BLaER1 treated with 17β-estradiol and CSF1 and Interleukin-3, amounts not matched to agents 10 nM and 100 nM (cell line): ENCODE measurements at regions not wholly inside any gene's neighbourhood (a gene's known extent, or its start where the extent isn't known, plus 50 kb on each side); places are given as distances from the start of the nearest gene placed in this dataset.

Source experiments
- H3K27ac ChIP-seq, 11 experiments: shearing (Covaris generic); formaldehyde crosslinking; 2 replicates each; pipeline ENCODE4 v1.8.1; 2022
- H3K27me3 ChIP-seq, 11 experiments: shearing (Covaris generic); formaldehyde crosslinking; 2 replicates each; pipeline ENCODE4 v1.8.1; 2022
- H3K36me3 ChIP-seq, 11 experiments: shearing (Covaris generic); formaldehyde crosslinking; 2 replicates each; pipeline ENCODE4 v1.8.1; 2022
- H3K4me1 ChIP-seq, 10 experiments: shearing (Covaris generic); formaldehyde crosslinking; 2 replicates each; pipeline ENCODE4 v1.8.1; 2022
- H3K4me2 ChIP-seq, 11 experiments: shearing (Covaris generic); formaldehyde crosslinking; 2 replicates each; pipeline ENCODE4 v1.8.1; 2022
- H3K4me3 ChIP-seq, 10 experiments: shearing (Covaris generic); formaldehyde crosslinking; 2 replicates each; pipeline ENCODE4 v1.8.1; 2022
- H3K9ac ChIP-seq, 11 experiments: shearing (Covaris generic); formaldehyde crosslinking; 2 replicates each; pipeline ENCODE4 v1.8.1; 2022
- H3K9me3 ChIP-seq, 11 experiments: shearing (Covaris generic); formaldehyde crosslinking; replicated peaks in 1 of 11; 2 replicates each; pipeline ENCODE4 v1.8.1; 2022
- H4K20me1 ChIP-seq, 11 experiments: shearing (Covaris generic); formaldehyde crosslinking; 2 replicates each; pipeline ENCODE4 v1.8.1; 2022
- Cebpa-rat ChIP-seq, 11 experiments: shearing (Covaris generic); IDR thresholded peaks; 2 replicates each; pipeline ENCODE4 v1.8.1; 2022

DNA sequence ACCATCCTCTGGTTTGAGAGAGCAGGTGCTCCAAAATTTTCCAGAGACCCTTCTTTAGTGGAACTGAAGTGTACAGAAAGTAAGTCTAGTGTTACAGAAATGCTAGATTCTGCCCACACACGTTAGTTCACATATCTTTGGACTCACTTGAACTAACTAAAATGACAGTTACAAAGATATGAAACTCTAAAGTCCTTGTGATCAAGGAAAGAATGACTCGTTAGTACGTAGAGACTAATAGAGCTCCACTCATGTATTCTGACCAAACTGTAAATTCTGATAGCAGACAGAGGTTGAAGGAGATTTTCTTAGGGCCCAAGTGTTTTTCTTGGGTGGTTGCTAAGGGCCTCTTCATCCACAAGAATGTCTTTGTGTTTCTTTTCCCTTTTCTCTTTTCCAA, 491.5 kb upstream of the B3GALT2 start:
- Histone ChIP-seq H3K9me3 (no peaks in the 10 kb centered on the region), H3K9ac (no peak overlapping the region), H3K4me2 (no peak overlapping the region), H3K27me3 (no peaks in the 10 kb centered on the region), H3K36me3 (no peaks in the 10 kb centered on the region), H3K4me1 (no peaks in the 10 kb centered on the region), H3K27ac (no peak overlapping the region), H4K20me1 (no peaks in the 10 kb centered on the region), H3K4me3 (no peak overlapping the region)
- TF ChIP-seq Cebpa-rat (IDR thresholded peaks at IDR 0.05): no peak

DNA sequence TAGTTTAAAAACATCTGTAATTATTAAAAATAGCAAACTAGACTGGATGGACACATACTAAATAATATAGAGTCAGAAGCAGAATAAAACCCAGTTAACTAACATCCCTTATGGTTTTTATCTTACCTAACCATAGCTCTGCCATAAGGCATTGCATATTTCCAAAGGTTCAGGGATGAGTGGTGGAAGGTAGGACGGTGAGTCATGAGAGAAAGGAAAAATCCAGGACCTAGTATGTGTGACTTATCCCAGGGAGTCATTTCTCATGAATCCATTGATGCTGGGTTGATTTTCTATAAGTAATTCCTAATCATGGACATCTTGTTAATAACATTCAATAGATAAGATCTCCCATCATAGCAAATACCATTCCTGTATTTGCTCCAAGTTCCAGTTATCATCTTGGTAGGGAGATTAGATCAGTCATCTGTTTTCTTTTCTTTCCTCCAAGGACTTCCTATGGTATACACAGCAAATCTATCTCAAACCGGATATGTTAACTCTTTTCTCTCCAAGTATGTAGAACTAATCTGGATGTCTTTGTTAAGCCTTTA, 490.7 kb upstream of the B3GALT2 start:
- H3K27me3 ChIP-seq: no peaks in the 10 kb centered on the region
- H3K9me3 ChIP-seq: no peaks in the 10 kb centered on the region
- H3K4me2 ChIP-seq: no peak overlapping the region
- H3K9ac ChIP-seq: no peak overlapping the region
- H3K4me3 ChIP-seq: no peak overlapping the region
- no peaks in the 10 kb centered on the region for H3K4me1 ChIP-seq
- TF ChIP-seq Cebpa-rat (IDR thresholded peaks at IDR 0.05): no peak
- H3K27ac ChIP-seq: no peak overlapping the region
- H4K20me1 ChIP-seq: no peaks in the 10 kb centered on the region
- H3K36me3 ChIP-seq: no peaks in the 10 kb centered on the region

DNA sequence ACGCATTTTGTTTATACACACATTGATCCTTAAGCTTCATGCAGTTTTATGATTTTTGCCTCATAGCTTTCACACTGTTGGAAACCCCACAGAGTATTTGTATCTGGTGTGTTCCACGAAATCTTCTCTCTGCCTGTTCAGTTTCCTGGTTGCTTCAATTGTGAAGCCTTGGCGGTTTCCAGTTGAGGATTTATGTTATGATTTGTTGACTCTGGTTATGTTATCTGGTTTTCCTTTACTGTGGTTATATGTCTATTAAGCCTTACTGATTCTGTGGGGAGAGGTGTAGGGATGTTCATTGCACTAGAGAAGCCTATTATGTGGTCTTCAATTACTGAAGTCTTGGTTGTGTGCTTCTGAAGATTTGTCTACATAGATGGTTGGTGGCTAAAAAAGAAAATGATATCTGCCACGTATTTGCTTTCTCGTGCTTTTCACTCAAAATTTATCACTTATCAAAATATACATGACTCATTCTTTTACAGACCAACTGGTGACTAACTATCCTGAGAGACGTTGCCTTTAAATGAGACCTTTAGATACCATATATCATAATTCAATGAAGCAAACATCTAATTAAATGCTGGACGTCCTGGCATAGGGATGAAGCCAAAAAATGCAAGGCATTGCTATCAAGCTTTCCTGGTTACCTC, 488.0 kb upstream of the B3GALT2 start:
- H3K4me1 ChIP-seq: no peaks in the 10 kb centered on the region
- no peak overlapping the region for H3K4me2 ChIP-seq
- no peaks in the 10 kb centered on the region for H3K9me3 ChIP-seq
- H3K4me3 ChIP-seq: no peak overlapping the region
- no peaks in the 10 kb centered on the region for H3K27me3 ChIP-seq
- H3K9ac ChIP-seq: no peak overlapping the region
- H3K27ac ChIP-seq: no peak overlapping the region
- H3K36me3 ChIP-seq: no peaks in the 10 kb centered on the region
- no peaks in the 10 kb centered on the region for H4K20me1 ChIP-seq
- TF ChIP-seq Cebpa-rat (IDR thresholded peaks at IDR 0.05): no peak

DNA sequence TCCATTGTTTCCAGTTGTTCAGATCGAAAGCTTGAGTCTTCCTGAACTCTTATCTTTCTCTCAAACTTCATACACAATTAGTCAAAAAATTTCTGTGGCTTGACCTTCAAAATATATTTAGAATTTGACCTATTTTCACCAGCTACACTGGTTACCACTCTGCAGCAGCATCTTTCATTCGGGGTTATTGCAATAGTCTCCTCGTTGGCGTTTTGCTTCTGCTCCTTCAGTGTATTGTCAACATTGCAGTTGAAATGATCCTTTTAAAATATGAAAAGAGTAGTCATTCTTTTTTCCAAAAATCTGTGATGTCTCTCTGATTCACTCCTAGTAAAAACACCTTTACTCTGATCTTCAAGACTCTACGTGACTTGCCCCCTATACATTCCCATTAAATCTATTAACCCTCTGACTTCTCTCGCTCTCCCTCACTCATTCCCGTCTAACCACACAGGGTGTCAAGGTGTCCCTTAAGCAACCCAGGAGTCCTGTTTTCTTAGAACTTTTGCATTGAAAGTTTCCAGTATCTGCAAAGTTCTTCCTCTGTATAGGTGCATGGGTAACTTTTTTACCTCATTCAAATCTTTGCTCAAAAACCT, 480.2 kb upstream of the B3GALT2 start:
- no peak overlapping the region for H3K4me3 ChIP-seq
- H3K4me1 ChIP-seq: no peaks in the 10 kb centered on the region
- H3K27me3 ChIP-seq: no peaks in the 10 kb centered on the region
- H4K20me1 ChIP-seq: no peaks in the 10 kb centered on the region
- H3K36me3 ChIP-seq: no peaks in the 10 kb centered on the region
- H3K27ac ChIP-seq: no peak overlapping the region
- TF ChIP-seq Cebpa-rat (IDR thresholded peaks at IDR 0.05): no peak
- no peaks in the 10 kb centered on the region for H3K9me3 ChIP-seq
- no peak overlapping the region for H3K4me2 ChIP-seq
- H3K9ac ChIP-seq: no peak overlapping the region

DNA sequence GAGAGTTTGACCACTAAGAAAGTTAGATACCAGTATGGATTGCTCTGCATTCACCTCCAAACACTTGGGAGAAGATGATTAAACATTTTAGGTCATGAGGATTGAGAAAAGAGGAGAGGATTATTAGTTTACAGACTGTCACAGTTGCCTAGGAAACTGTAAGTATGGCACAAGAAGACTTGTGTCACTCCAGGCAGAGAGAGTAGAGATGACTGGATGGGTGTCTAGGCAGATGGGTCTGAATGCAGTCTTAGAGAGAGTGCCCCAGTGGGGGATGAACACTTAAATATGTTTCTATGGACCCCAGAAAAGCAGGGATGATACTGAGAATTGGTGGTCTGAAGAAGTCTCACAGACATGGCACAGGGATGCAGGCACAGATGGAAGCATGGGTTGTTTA, 477.6 kb upstream of the B3GALT2 start:
- Histone ChIP-seq H3K27me3 (no peaks in the 10 kb centered on the region), H3K9me3 (no peaks in the 10 kb centered on the region), H3K4me3 (no peak overlapping the region), H3K27ac (no peak overlapping the region), H3K4me1 (no peaks in the 10 kb centered on the region), H3K36me3 (no peaks in the 10 kb centered on the region), H3K4me2 (no peak overlapping the region), H3K9ac (no peak overlapping the region), H4K20me1 (no peaks in the 10 kb centered on the region)
- TF ChIP-seq Cebpa-rat (IDR thresholded peaks at IDR 0.05): no peak

DNA sequence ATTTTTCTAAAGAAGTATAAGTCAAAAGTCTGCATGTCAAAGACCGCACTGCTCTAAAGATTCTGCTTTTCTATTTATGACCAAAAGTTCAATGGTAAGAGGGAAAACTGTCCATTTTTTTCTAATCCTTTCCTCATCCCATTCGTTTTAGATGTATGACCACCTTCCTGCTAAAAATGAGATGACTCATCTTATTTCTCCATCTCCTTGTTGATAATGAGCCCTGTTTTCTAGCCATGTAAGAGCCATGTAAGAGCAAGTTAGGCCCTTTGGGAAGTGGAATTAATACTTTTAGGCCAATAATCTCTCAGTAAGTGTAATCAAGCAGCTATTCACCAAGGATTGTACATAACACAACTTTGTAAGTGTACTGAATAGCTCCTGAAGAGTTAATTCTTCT, 475.6 kb upstream of the B3GALT2 start:
- Histone ChIP-seq H3K4me3 (no peak overlapping the region), H3K4me1 (no peaks in the 10 kb centered on the region)
- TF ChIP-seq Cebpa-rat (IDR thresholded peaks at IDR 0.05): no peak

DNA sequence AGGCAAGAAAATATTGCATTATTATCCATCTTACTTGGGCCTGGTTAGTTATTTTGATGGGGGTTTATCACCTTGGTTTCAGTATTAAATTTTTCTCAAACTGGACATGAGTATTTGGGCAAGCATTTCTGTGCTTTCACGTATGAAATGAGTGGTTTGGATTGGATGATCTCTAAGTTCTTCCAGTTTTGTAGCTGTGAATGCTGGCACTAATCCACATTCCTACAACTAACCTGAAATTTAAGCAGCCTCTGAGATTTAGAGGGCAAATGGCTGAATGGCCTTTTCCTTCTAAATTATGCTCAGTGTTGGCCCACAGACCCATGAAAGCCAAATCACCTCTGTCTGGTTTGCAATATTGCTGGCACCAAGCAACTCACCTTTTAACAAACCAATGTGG, 475.0 kb upstream of the B3GALT2 start:
- Histone ChIP-seq H3K4me3 (no peak overlapping the region), H3K4me1 (no peaks in the 10 kb centered on the region), H3K36me3 (no peaks in the 10 kb centered on the region), H3K27me3 (no peaks in the 10 kb centered on the region), H3K4me2 (no peak overlapping the region), H3K9me3 (no peaks in the 10 kb centered on the region), H4K20me1 (no peaks in the 10 kb centered on the region), H3K9ac (no peak overlapping the region), H3K27ac (no peak overlapping the region)
- no peak for TF ChIP-seq Cebpa-rat (IDR thresholded peaks at IDR 0.05)

More for the DNA sequence above, 475.6 kb upstream of the B3GALT2 start:
- H3K27ac ChIP-seq: no peak overlapping the region
- no peaks in the 10 kb centered on the region for H3K9me3 ChIP-seq
- H3K9ac ChIP-seq: no peak overlapping the region
- no peaks in the 10 kb centered on the region for H3K27me3 ChIP-seq
- H3K36me3 ChIP-seq: no peaks in the 10 kb centered on the region
- no peak overlapping the region for H3K4me2 ChIP-seq
- no peaks in the 10 kb centered on the region for H4K20me1 ChIP-seq

DNA sequence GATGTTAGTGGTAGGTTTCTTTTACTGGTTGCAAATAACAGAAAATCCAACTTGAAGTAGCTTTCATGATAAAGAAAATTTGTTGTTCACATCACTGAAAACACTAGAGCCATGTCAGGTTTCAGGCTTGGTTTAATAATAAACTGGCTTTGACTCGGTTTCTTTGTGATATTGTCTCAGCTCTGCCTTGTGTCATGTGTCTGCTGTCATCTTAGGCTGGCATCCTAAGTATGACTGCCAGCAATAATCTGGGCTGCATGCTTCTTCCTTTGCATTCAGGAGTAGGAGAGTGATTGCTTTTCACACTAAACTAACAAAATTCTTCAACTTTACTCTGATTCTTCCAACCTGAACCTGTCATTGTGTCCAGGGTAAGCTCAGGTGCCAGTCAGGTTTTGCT, 474.0 kb upstream of the B3GALT2 start:
- Histone ChIP-seq H3K27ac (no peak overlapping the region), H3K4me2 (no peak overlapping the region), H3K4me1 (no peaks in the 10 kb centered on the region), H3K36me3 (no peaks in the 10 kb centered on the region), H3K27me3 (no peaks in the 10 kb centered on the region), H3K9me3 (no peaks in the 10 kb centered on the region), H4K20me1 (no peaks in the 10 kb centered on the region), H3K4me3 (no peak overlapping the region), H3K9ac (no peak overlapping the region)
- TF ChIP-seq Cebpa-rat (IDR thresholded peaks at IDR 0.05): no peak

DNA sequence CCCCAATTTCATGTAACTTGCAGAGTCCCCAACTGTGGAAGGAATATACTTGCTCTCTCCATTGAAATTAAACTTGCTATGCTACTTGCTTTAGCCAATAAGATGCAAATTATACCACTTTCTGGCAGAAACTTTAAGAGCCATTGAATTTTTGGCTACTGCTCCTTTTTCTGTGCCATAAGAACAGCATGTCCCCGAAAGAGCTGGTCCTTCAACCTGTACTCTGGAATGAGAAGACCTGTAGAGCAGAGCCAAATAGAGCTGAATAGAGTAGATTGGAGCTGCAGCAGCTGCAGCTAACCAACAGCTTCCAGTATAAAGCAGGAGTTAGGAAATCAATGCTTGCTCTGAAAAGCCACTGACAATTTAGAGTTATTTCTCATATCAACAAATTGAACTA, 472.3 kb upstream of the B3GALT2 start:
- no peak overlapping the region for H3K4me3 ChIP-seq

DNA sequence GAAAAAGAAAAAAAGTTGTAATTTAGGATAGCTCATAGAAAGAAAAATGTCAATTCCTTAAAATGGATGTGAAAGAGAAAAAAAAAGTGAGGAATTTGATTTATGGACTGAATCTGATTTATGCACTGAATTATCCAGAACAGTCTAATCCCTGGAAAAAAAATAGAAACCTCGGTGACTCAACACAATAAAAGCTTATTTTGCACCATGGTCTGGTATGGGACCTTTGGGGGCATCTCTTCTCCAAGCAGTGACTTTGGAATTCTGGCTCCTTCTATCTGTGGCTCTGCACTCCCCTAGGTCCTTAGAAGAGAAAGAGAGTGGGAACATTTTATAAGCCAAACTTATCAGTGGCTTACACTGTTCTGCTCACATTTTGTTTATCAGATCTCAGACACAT, 471.7 kb upstream of the B3GALT2 start:
- H3K9me3 ChIP-seq: peaks cover 0 to 9% (median 0%) of the 10 kb centered on the region in 11 experiments; a peak in 2 of 22 replicates
- H3K27ac ChIP-seq: no peak overlapping the region
- H3K36me3 ChIP-seq: no peaks in the 10 kb centered on the region
- no peaks in the 10 kb centered on the region for H3K27me3 ChIP-seq
- H3K4me3 ChIP-seq: no peak overlapping the region
- TF ChIP-seq Cebpa-rat (IDR thresholded peaks at IDR 0.05): no peak
- no peaks in the 10 kb centered on the region for H4K20me1 ChIP-seq
- no peak overlapping the region for H3K9ac ChIP-seq
- H3K4me1 ChIP-seq: no peaks in the 10 kb centered on the region
- H3K4me2 ChIP-seq: no peak overlapping the region

More for the DNA sequence above, 472.3 kb upstream of the B3GALT2 start:
- H3K4me2 ChIP-seq: no peak overlapping the region
- H3K4me1 ChIP-seq: no peaks in the 10 kb centered on the region
- H3K27me3 ChIP-seq: no peaks in the 10 kb centered on the region
- H4K20me1 ChIP-seq: no peaks in the 10 kb centered on the region
- peaks cover 0 to 9% (median 0%) of the 10 kb centered on the region in 11 experiments; a peak in 2 of 22 replicates for H3K9me3 ChIP-seq
- no peak for TF ChIP-seq Cebpa-rat (IDR thresholded peaks at IDR 0.05)
- H3K9ac ChIP-seq: no peak overlapping the region
- H3K27ac ChIP-seq: no peak overlapping the region
- no peaks in the 10 kb centered on the region for H3K36me3 ChIP-seq
